Type B pancreatic cell (in vitro differentiated cells): ENCODE measurements at regions not wholly inside any gene's neighbourhood (a gene's known extent, or its start where the extent isn't known, plus 50 kb on each side); places are given as distances from the start of the nearest gene placed in this dataset.

Source experiments
- DNase-seq: peaks from one replicate; pipeline ENCODE4 v3.0.0; 2021; ENCODE audit warnings: mixed read lengths; ENCODE audit not compliant: unreplicated experiment; ENCODE audit errors: extremely low spot score
- H3K27ac Mint-ChIP-seq: 2 replicates; pipeline ENCODE4 v1.8.0; 2021; ENCODE audit warnings: mild to moderate bottlenecking, mixed read lengths
- H3K27me3 Mint-ChIP-seq: 2 replicates; pipeline ENCODE4 v1.8.0; 2021; ENCODE audit warnings: mixed read lengths
- H3K36me3 Mint-ChIP-seq: 2 replicates; pipeline ENCODE4 v1.8.0; 2021; ENCODE audit warnings: mixed read lengths
- H3K4me1 Mint-ChIP-seq: one replicate; pipeline ENCODE4 v1.8.0; 2021; ENCODE audit warnings: mixed read lengths; ENCODE audit not compliant: unreplicated experiment
- H3K4me3 Mint-ChIP-seq: 2 replicates; pipeline ENCODE4 v1.8.0; 2021; ENCODE audit warnings: mild to moderate bottlenecking, mixed read lengths
- H3K9me3 Mint-ChIP-seq: 2 replicates; pipeline ENCODE4 v1.8.0; 2021; ENCODE audit warnings: mixed read lengths
- TF ChIP-seq, protein P1 (sequence below): fragments of 200-600 bp; sonication (generic); conservative IDR thresholded peaks from 2 replicates; pipeline ENCODE4 v1.5.0; 2021; ENCODE audit warnings: antibody characterized with exemption, mild to moderate bottlenecking

- TF ChIP-seq, protein P1, sequence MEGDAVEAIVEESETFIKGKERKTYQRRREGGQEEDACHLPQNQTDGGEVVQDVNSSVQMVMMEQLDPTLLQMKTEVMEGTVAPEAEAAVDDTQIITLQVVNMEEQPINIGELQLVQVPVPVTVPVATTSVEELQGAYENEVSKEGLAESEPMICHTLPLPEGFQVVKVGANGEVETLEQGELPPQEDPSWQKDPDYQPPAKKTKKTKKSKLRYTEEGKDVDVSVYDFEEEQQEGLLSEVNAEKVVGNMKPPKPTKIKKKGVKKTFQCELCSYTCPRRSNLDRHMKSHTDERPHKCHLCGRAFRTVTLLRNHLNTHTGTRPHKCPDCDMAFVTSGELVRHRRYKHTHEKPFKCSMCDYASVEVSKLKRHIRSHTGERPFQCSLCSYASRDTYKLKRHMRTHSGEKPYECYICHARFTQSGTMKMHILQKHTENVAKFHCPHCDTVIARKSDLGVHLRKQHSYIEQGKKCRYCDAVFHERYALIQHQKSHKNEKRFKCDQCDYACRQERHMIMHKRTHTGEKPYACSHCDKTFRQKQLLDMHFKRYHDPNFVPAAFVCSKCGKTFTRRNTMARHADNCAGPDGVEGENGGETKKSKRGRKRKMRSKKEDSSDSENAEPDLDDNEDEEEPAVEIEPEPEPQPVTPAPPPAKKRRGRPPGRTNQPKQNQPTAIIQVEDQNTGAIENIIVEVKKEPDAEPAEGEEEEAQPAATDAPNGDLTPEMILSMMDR: no peak
- Mint-ChIP-seq H3K36me3 (peaks cover 3% of the 10 kb centered on the region), H3K9me3 (peaks cover 13% of the 10 kb centered on the region), H3K4me1 (peaks cover 14% of the 10 kb centered on the region), H3K27ac (no peak overlapping the region), H3K27me3 (peaks cover 15% of the 10 kb centered on the region), H3K4me3 (no peak overlapping the region)
- DNase-seq: no peak
Measured at GRCh38 chr16:87165885-87166284, 151.3 kb downstream of the C16orf95 start.

DNA sequence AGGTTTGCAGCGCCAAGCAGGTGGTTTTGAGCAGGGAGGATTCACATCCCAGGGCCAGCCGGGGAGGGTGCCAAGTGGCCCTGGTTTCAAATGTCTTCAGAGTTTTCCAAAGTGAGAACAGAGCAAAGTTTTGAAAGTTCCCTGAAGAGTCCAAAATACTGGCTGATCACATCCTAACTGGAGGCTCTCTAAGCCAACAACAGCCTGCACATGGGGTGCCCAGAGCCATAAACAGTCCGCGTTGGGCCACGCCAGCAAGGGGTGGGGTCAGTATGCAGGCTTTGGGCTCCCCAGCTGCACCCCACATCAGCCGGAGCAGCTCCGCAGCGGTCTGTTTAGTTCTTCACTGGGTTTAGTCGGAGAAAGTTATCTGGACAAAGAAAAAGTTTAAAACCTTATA lies 150.9 kb downstream of the C16orf95 start:
- Mint-ChIP-seq H3K4me1 (peaks cover 11% of the 10 kb centered on the region), H3K4me3 (no peak overlapping the region), H3K9me3 (peaks cover 13% of the 10 kb centered on the region), H3K27me3 (peaks cover 10% of the 10 kb centered on the region), H3K27ac (no peak overlapping the region), H3K36me3 (peaks cover 3% of the 10 kb centered on the region)
- DNase-seq: no peak
- TF ChIP-seq, protein P1: no peak

- Mint-ChIP-seq H3K27me3 (peaks cover 9% of the 10 kb centered on the region), H3K27ac (no peak overlapping the region), H3K4me3 (no peak overlapping the region), H3K4me1 (peaks cover 11% of the 10 kb centered on the region), H3K9me3 (peaks cover 13% of the 10 kb centered on the region), H3K36me3 (peaks cover 3% of the 10 kb centered on the region)
- TF ChIP-seq, protein P1: no peak
- DNase-seq: no peak
Measured at GRCh38 chr16:87166934-87167333, 150.3 kb downstream of the C16orf95 start.

GRCh38 chr16:87169509-87169995 lies 147.6 kb downstream of the C16orf95 start:
- DNase-seq: no peak
- peaks cover 15% of the 10 kb centered on the region for H3K4me1 Mint-ChIP-seq
- H3K27me3 Mint-ChIP-seq: peaks cover 2% of the 10 kb centered on the region

DNA sequence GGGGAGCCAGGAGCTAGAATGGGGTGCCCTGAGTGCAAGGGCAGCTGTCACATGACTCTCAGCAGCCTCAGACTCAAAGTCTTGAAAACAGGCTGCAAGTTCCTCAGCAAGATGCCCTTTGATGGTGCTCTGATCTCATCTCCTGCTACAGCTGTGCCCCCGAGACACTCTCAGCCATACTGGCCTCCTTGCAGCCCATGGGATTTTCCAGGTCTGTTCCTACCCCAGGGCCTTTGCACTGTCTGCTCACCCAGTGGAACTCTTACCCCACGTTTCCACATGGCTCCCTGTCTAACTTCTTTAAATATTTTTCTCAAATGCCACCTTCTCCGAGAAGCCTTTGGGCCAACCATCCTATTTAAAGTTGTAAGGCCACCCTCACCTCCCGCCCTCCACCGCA lies 146.9 kb downstream of the C16orf95 start:
- Mint-ChIP-seq H3K36me3 (no peaks in the 10 kb centered on the region), H3K27me3 (no peaks in the 10 kb centered on the region), H3K27ac (no peak overlapping the region), H3K4me1 (peaks cover 15% of the 10 kb centered on the region), H3K9me3 (peaks cover 8% of the 10 kb centered on the region), H3K4me3 (no peak overlapping the region)
- DNase-seq: no peak
- TF ChIP-seq, protein P1: no peak

More at GRCh38 chr16:87169509-87169995, 147.6 kb downstream of the C16orf95 start:
- Mint-ChIP-seq H3K27ac (peak overlapping the region; percentile 16), H3K9me3 (peaks cover 8% of the 10 kb centered on the region), H3K36me3 (no peaks in the 10 kb centered on the region), H3K4me3 (no peak overlapping the region)
- TF ChIP-seq, protein P1: no peak

- no peak overlapping the region for H3K27ac Mint-ChIP-seq
- H3K4me3 Mint-ChIP-seq: no peak overlapping the region
- TF ChIP-seq, protein P1: no peak
- H3K4me1 Mint-ChIP-seq: peaks cover 15% of the 10 kb centered on the region
- DNase-seq: no peak
- peaks cover 8% of the 10 kb centered on the region for H3K9me3 Mint-ChIP-seq
- no peaks in the 10 kb centered on the region for H3K36me3 Mint-ChIP-seq
- H3K27me3 Mint-ChIP-seq: peaks cover 4% of the 10 kb centered on the region
Measured at GRCh38 chr16:87171723-87172122, 145.5 kb downstream of the C16orf95 start.
